ENCODE measurements at regions not wholly inside any gene's neighbourhood (a gene's known extent, or its start where the extent isn't known, plus 50 kb on each side); places are given as distances from the start of the nearest gene placed in this dataset.

DNA sequence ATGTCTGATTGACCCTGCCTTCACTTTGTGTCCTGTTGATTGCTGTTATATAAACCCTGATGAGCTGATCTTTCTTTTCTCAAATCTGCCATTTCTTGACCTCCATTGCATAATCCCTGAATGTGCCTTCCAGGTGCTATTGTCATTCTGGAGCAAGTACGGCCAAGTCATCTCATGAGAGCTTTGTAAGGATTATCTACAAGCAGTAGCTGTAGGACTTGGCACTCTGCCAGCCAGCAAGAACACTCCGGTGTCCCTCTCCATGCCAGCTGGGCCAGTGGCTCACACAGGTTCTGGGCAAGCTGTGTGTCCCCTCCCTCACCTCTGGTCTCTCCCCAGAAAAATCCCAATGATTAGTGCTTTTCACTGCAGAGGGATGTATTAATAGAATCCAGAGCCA, 348.1 kb downstream of the FOXO1 start:
- DNase-seq, result no peak

DNA sequence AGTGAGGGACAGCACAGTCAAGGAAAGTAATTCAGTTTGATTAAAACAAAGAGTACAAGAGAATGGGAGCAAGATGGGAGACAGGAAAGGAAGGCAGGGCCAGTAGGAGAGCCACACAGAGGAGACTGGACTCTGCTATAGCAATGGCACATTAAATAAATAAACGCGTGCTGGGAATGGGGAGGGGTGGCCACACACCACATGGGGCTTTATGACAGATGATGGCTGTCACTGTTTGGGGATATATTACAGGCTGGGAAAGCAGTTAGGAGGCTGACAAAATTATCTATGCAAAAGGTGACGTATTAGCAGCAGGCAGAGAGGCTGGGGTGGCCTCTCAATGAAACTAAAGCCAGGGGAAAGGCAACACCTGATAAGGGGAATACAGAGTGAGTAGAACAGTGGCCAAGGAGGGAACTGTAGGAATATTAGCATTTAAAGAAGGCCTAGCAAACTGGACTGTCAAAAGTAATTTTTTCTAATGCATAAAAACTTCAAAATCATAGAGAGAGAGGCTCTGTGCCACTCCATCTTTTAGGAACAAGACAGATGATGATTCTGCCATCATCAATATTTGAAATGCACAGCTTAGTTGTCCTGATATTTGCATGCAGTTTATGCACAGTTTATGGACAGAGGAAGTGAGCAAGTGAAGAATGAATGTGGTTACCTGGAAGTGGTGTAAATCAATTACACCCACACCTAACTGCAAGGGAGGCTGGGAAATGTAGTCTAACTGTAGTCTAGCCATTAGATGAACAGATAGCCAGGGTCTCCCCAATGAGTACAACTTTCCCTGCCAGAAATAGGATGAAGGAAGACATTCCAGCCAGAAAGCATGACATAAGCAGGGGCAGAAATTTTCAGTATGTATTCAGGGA, 346.5 kb downstream of the FOXO1 start:
- DNase-seq, result no peak

GRCh38 chr13:40328091-40328490, 338.4 kb downstream of the FOXO1 start:
- DNase-seq, result no peak

DNA sequence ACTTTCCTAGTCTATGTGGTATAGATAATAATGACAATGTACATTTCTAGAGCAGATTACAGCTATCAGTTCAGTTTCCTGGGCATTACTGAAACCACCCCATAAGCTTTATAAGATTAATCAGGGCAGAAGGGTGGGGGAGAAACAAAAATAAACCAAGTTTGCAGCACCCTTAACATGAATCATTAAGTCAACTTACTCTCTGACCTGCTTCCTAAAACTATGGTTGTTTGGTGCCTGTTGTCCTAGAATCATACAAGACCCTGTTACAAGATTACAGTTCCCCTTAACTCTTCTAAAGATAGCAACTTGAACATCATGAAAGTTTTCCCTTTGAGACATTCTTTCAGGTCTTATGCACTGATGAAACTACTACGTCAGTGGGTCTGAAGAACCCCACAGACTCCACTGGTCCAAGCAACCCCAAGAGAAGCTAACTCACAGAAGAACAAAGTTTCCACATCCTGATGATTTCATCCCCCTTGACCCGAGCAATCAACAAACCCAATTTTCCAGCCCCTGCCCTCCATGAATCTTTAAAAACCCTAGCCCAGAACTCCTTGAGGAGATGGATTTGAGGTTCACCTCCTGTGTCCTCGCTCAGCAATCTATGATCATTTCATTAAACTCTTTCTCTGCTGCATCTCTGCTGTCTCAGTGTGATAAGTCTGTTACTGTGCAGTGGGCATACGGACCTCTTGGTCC, 336.5 kb downstream of the FOXO1 start:
- DNase-seq, result no peak

DNA sequence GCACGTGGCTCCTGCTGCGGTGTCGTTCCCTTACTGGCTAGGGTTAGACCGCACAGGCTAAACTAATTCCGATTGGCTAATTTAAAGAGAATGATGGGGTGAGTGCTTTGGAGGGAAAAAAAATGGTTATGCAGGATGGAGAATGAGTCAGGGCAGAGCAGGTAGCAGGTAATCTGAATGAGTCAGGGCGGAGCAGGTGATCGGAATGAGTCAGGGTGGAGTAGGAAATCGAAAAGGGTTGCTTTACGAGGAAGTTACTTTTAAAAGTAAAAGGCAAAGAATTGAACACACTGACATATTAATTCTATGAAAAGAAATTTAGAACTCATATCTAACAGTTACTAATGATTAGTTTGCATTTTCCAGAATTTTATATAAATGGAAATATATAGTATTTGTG, 335.5 kb downstream of the FOXO1 start:
- DNase-seq, result no peak

DNA sequence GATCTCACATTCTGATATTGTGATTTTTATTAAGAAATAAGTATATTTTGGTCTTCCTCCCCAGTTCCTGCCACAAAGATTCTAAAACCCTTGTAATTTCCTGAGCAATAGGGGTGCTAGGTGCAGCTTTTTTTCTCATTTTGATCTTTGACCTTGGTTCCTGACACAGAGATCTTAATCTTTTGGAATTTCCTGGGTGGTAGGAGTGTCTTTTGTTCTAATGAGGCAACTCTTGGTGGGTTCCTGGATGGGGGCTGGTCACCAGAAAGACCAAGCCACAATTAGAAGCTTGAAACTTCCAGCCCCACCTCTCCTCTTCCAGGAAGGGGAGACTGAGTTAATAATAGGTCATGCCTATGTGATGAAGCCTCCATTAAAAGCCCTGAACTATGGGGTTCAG, 334.6 kb downstream of the FOXO1 start:
- no peak for DNase-seq

DNA sequence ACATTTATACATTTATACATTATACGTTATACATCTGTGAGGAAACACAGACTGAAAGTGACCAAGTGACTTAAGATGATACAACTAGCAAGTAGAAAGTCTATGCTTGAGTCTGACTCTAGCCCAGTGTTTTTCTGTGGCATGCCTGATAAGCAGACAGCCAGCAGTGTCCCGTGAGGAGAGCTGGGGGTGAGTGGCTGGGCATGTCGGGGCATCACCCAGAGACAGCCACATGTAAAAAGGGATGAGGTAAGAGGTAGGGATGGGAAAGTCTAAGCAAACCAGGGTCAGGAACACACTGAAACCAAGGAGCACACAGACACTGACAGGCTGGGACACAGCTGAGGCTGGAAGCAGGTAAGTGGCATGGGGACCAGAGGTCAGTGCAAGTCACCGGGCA, 333.2 kb downstream of the FOXO1 start:
- no peak for DNase-seq

GRCh38 chr13:40334031-40334430, 332.4 kb downstream of the FOXO1 start:
- no peak for DNase-seq

- DNase-seq, result no peak
These were observed 331.8 kb downstream of the FOXO1 start for GRCh38 chr13:40334616-40335015.

DNA sequence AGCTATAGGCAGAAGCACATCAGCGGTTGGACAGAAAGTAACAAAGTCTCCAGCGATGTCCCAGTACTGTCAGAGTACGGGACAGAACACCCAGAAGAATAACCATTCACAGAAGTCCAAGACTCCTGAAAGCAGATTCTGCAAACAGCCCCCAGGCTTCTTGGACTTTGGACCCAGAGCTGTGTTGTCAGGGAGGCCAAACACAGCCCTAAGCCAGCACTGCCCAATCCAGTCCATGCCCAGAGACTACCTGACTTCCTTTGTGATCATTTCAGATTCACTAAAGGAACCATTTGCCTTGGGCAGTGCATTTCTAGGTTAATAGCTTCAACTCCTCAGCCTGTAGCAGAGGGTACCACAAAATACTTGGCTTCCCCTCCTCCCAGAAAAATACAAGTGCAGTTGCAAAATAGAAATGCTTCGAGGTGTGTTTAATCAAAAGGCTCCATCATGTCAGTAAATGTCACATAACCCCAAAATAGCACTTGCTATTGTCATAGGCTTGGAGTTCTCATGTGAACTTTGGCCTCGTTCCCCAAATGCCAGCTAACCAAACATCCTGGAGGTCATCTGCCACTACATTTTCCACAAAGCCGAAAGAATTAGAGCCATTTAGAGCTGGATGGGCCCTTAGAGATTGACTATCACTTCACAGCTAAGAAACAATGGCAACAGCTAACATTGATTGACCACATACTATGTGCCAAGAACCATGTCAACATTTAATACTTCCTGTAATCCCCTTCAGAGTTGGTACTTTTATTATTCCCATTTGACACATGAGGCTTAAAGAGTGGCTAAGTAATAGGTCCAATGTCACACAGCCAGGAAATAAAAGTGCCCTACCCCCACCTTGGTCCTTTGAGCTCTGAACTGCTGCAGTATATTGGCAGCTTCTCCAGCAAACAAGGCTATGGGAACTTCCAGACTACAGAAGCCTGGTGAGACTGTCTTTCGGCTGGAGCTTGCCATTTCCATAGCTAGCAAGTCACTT, 329.9 kb downstream of the FOXO1 start:
- no peak for DNase-seq

- no peak for DNase-seq
These were observed 328.8 kb downstream of the FOXO1 start for GRCh38 chr13:40337651-40338050.

GRCh38 chr13:40338217-40338616, 328.2 kb downstream of the FOXO1 start:
- no peak for DNase-seq

GRCh38 chr13:40340368-40341095, 325.9 kb downstream of the FOXO1 start:
- no peak for DNase-seq

DNA sequence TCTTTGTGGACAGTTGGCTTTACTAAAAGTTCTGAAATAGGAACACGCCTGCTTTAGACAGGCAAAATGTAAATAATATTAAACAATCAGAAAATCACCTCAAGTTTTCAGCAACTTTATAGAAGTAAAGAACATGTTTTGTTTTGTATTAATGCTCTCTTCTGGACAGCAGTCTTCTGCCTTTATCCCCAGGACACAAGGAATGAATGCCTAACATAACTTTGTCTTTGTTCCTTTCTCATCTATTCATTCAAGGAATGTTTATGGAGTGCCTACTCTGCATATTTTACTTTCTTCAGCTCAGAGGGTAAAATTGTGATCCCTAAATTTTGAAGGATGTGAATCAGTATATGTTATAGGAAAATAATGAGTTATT, 325.4 kb downstream of the FOXO1 start:
- no peak for DNase-seq

DNA sequence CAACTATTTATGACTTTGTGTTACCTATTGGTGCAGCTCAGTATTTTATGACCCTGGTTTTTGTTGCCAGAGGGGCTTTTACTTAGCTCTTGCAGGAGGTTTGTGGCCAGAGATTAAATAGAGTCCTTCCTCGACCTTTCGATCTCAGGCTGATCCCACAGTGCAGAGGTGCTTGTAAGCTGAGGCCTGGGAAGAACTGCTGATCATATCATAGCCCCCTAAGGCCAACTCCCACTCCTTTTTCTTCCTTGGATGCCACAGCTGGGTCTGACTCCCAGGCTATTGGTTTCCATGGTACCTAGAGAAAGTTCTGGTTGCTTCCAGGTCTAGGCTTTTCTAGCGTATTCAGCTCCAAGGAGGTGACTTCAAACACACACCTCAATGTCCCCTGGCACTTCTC, 324.9 kb downstream of the FOXO1 start:
- no peak for DNase-seq

DNA sequence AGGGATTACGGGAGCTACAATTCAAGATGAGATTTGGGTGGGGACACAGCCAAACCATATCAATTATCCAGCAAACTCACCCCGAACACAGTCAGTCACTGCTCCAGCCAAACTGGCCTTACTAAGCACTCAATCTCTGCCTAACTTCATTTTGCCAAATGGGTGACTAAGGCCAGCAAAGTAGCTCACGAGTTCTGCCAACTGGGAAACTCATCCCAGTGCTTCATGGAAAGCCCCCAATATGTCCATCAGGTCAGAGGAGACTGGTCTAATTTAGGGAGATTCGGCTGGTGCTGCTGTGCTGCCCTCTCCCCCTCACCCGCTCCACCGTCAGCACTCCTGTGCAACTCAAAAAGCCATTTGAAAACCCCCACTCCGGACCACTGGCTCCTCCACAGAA, 324.0 kb downstream of the FOXO1 start:
- DNase-seq, result no peak

- no peak for DNase-seq
These were observed 323.5 kb downstream of the FOXO1 start for GRCh38 chr13:40342901-40343300.

DNA sequence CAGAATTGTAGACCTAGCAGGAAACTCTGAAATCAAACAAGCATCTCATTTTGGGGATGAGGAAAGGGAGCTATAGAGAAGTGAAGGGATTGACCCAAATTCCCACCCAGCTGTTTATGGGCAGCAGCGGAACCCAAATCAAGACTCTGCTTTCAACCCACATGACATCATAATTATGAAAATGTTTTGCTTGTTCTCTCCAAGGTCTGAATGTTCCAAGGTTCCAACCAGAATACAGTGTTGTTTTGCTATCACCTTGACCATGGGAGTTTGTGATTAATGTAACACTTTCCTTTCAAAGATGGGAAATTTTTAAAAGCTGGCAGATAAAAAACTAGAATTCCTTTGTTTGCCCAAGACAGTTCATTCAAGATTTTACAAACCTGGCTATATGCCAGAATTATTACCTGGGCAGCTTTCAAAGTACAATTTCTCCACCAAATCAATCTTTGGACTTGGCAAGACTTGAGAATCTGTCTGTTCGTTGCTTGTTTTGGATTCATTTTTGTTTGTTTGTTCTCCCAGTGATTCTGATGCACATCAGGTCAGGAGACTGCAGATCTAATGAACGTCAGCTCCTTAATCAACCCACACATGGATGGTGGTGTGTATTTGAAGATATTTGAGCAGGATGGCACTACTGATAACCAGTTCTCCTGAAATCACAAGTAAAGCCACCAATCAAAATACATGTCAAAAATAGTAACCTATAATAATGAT, 322.7 kb downstream of the FOXO1 start:
- DNase-seq, result no peak

DNA sequence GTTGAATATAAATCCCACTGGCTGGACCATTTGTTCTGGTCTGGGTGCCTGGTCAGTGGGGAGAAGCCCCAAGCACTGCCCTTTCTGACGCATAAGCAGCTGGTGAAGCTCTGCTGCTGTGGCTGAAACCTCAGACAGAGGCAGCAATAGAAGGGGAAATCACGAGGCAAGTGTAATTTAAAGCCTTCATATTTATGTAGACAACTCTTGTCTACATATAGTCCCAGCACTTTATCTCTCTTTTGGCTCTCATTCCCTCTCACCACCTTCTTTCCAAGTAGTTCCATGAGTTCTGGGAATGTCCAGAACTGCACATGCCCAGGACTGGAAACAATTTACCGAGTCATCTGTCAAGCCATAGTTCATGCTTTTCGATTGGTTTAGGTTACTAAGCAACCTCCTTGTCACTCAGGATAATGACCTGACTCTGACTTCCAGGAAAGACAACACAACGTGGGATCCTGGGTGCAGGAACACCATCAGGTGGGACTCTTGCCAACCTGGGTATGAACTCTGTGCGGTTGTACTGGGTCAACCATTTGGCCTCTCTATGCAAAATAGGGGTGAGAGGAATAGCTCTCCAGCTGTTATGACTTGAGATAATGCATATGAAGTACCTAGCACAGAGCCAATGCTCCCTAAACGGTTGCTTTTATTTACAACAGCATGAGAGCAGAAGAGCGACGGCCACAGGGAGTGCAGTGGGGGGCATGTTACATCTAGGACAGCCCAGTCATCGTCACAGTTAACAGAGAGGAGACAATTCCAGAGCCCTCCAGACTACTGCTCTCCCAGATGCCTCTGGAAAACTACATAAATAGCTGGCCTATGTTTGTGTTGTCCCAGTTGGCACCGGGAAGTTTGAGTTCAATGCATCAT, 321.9 kb downstream of the FOXO1 start:
- no peak for DNase-seq

GRCh38 chr13:40345149-40345514, 321.3 kb downstream of the FOXO1 start:
- no peak for DNase-seq
